Stimulated activated CD8-positive, alpha-beta memory T cell treated with anti-CD3 and anti-CD28 coated beads, Interleukin-12 subunit alpha, Interleukin-12 subunit beta, amount 100 ng/mL, for 24 hours (primary cell): ENCODE measurements at regions not wholly inside any gene's neighbourhood (a gene's known extent, or its start where the extent isn't known, plus 50 kb on each side); places are given as distances from the start of the nearest gene placed in this dataset.

Source experiments
- DNase-seq: peaks from one replicate; pipeline ENCODE4 v3.0.0-alpha.2; 2020; ENCODE audit errors: extremely low read depth

GRCh38 chr6:1551249-1551648 is 58.5 kb upstream of the FOXC1 start:
- DNase-seq: no peak

- DNase-seq: no peak
These were observed 57.4 kb upstream of the FOXC1 start for GRCh38 chr6:1552296-1552761.

- no peak for DNase-seq
These were observed 56.1 kb upstream of the FOXC1 start for GRCh38 chr6:1553562-1554083.

GRCh38 chr6:1554141-1554475 is 55.6 kb upstream of the FOXC1 start:
- DNase-seq: no peak

GRCh38 chr6:1554476-1555310 is 55.0 kb upstream of the FOXC1 start:
- peak; percentile 49 for DNase-seq

GRCh38 chr6:1558388-1558787 is 51.3 kb upstream of the FOXC1 start:
- no peak for DNase-seq
